HG03196 (cell line): ENCODE measurements at regions not wholly inside any gene's neighbourhood (a gene's known extent, or its start where the extent isn't known, plus 50 kb on each side); places are given as distances from the start of the nearest gene placed in this dataset.

Source experiments
- ATAC-seq: cut with Tn5 transposase; IDR thresholded peaks from one replicate; pipeline ENCODE4 v1.9.1; 2021; ENCODE audit not compliant: unreplicated experiment

- no peak for ATAC-seq
Measured at GRCh38 chr2:195606179-195606578, 50.8 kb upstream of the SLC39A10 start.

- no peak for ATAC-seq
Measured at GRCh38 chr2:195604706-195605105, 52.3 kb upstream of the SLC39A10 start.

GRCh38 chr2:195603998-195604397, 53.0 kb upstream of the SLC39A10 start:
- ATAC-seq, result no peak

- no peak for ATAC-seq
Measured at GRCh38 chr2:195603408-195603807, 53.6 kb upstream of the SLC39A10 start.

- ATAC-seq, result no peak
Measured at GRCh38 chr2:195602687-195603086, 54.3 kb upstream of the SLC39A10 start.

DNA sequence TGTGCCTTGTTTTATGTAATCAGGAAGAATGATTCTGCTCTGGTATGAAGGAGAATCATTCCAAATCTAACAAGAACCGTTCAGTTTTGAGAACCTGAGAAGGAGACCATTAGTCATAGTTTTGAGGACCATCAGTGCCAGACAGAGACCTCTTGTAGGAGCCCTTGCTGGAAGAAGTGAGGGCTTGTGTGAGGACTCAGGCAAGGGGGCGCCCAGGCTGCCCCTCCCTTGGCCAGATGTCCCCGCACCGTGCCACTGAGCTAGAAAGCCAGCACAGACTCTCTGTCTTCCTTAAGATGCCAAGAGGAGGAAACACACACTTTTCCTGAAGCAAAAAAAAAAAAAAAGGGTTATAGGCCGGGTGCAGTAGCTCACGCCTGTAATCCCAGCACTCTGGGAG, 55.7 kb upstream of the SLC39A10 start:
- no peak for ATAC-seq

- no peak for ATAC-seq
Measured at GRCh38 chr2:195600778-195601177, 56.2 kb upstream of the SLC39A10 start.

GRCh38 chr2:195596840-195597239, 60.2 kb upstream of the SLC39A10 start:
- no peak for ATAC-seq

GRCh38 chr2:195595825-195596224, 61.2 kb upstream of the SLC39A10 start:
- no peak for ATAC-seq

- no peak for ATAC-seq
Measured at GRCh38 chr2:195594919-195595694, 61.9 kb upstream of the SLC39A10 start.

- peak; percentile 54 for ATAC-seq
Measured at GRCh38 chr2:195594248-195594647, 62.8 kb upstream of the SLC39A10 start.

DNA sequence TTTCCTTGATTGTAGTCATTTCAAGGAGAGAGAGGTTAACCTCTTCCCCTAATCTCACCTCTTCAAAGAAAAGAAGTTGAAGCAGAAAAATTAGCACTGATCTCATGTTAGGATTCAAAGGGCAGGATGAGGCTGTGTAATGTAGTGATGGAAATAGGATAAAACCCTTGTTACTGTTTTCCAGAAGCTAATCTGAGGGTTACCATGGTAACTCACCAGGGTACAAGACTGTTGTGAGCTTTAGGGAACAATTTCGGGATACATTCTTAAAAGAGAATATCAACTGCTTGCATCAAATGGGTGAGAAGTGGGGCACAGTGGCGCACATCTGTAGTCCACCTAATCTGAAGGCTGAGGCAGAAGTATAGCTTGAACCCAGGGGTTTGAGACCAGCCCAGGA, 64.9 kb upstream of the SLC39A10 start:
- no peak for ATAC-seq

GRCh38 chr2:195590861-195591205, 66.2 kb upstream of the SLC39A10 start:
- ATAC-seq, result no peak

DNA sequence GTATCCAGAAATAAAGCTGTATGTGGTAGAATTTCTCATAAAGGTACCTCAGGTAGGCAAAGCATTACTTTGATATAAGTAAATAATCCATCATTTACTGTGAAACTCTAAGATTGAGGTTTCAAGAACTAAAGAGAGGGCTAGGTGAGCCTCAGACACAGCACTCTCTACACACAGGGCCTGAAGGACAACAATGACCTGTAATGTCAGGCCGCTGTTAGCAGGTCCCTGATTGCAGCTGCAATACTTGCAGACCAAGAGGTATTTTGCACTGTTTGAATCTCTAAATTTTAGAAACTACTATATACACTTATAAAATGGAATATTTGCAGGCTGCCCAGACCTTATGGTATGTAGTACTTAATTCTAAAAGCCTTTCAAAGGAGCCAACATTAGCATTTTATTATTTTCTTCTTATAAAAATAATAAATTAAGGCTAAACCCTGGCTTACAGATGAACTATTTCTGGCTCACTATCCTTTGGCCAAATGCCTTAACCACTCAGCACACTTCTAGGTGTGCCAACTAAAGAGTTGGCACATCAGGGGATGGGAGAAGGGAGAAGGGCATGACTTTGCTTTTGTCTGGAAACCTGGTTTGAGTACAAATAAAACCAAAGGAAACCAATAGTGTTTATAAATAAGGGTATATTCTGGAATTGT, 66.7 kb upstream of the SLC39A10 start:
- no peak for ATAC-seq

DNA sequence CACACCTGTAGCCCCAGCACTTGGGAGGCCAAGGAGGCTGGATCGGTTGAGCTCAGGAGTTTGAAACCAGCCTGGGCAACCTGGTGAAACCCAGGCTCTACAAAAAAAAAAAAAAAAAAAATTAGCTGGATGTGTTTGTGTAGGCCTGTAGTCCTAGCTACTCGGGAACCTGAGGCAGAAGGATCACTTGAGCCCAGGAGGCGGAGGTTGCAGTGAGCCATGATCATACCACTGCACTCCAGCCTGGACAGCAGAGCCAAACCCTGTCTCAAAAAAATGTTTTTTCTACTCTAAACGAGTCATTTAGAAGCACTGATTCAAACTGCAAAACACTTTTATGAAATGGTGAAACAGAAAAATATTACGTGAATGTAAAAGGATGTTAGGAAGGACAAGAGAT, 69.1 kb upstream of the SLC39A10 start:
- no peak for ATAC-seq

- ATAC-seq, result no peak
Measured at GRCh38 chr2:195586062-195586714, 70.8 kb upstream of the SLC39A10 start.

DNA sequence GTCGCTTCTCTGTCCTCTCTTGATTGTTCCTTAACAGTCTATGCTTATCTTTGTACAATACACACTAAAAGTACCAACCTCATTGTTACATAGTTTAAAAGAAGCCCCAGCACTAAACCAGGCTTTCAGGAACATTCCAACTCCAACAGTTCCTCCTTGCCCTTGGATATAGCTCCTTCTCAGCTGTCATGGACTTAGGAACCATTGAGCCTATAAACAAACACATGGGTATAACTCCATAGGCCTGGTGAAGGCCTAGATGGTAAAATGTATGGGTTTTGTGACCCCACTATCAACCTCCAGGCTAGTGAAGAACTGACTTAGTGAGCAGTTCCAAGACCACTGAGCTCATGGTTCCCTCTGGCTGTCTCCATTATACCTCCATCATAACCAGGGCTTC, 74.8 kb upstream of the SLC39A10 start:
- no peak for ATAC-seq

GRCh38 chr2:195579776-195580555, 77.1 kb upstream of the SLC39A10 start:
- ATAC-seq, result no peak

- ATAC-seq, result peak; percentile 86
Measured at GRCh38 chr2:195575879-195576401, 81.1 kb upstream of the SLC39A10 start.

- no peak for ATAC-seq
Measured at GRCh38 chr2:195575016-195575415, 82.0 kb upstream of the SLC39A10 start.

- no peak for ATAC-seq
Measured at GRCh38 chr2:195574312-195574711, 82.7 kb upstream of the SLC39A10 start.
